GM06990 (cell line): ENCODE measurements at regions not wholly inside any gene's neighbourhood (a gene's known extent, or its start where the extent isn't known, plus 50 kb on each side); places are given as distances from the start of the nearest gene placed in this dataset.

Source experiments
- DNase-seq: peaks from one replicate; pipeline ENCODE4 v3.0.0-alpha.2; 2011; ENCODE audit not compliant: insufficient read length; ENCODE audit errors: extremely low read depth
- H3K27me3 ChIP-seq: replicated peaks from 2 replicates; pipeline ENCODE4 v1.6.0; 2011; ENCODE audit warnings: low read length; ENCODE audit not compliant: control insufficient read depth, insufficient read depth
- H3K36me3 ChIP-seq: 2 replicates; pipeline ENCODE4 v1.5.1; 2011; ENCODE audit warnings: low read length; ENCODE audit not compliant: control insufficient read depth, insufficient read depth
- H3K4me3 ChIP-seq: replicated peaks from 2 replicates; pipeline ENCODE4 v1.5.1; 2011; ENCODE audit warnings: low read depth, mild to moderate bottlenecking, control low read depth, low read length
- CTCF ChIP-seq: IDR thresholded peaks from 2 replicates; pipeline ENCODE4 v1.5.1; 2011; ENCODE audit warnings: low read length, control low read depth, mild to moderate bottlenecking, inconsistent platforms; ENCODE audit not compliant: insufficient read depth, poor library complexity, severe bottlenecking

GRCh38 chr15:96171853-96172296 lies 158.6 kb upstream of the NR2F2 start:
- H3K36me3 ChIP-seq, result no peaks in the 10 kb centered on the region
- no peaks in the 10 kb centered on the region for H3K27me3 ChIP-seq
- TF ChIP-seq CTCF, result no peak
- no peak for DNase-seq
- H3K4me3 ChIP-seq, result no peak overlapping the region

DNA sequence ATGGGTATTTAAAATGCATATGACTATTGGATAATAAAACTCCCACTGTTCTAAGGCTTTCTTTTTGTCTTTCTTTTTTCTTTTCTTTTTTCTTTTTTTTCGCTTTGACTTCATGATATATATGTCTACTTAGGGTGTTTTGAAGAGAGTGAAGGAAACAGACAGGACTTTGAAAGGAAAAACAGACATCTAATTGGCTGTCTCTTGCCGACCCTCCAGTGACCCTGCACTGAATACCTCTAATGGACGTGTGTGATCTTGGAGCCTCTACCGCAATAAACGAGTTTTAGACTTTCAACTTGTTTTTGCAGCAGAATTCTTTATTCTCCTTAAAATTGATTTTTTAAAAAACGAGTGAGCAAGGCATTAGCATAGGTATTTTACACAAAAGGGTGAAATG lies 158.1 kb upstream of the NR2F2 start:
- no peaks in the 10 kb centered on the region for H3K27me3 ChIP-seq
- no peak for DNase-seq

DNA sequence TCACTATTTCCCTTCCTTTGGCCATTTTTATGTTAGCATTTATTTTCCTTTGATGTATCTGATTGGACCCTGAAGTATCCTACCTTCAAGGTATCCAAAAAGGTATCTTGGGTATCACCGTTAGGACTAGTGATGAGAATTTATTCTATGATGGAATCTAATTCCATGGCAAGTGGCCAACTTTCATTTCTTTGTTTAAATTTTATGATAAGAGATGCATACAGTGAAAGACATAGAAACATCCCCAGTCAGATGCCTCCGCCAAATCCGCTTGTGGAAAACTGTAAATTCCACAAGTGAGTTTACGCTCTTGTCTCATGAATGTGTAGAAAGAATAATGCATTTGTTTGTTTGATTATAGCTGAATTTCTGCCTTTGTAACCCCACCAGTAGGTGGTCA lies 153.7 kb upstream of the NR2F2 start:
- no peaks in the 10 kb centered on the region for H3K27me3 ChIP-seq
- H3K36me3 ChIP-seq, result no peaks in the 10 kb centered on the region
- no peak for TF ChIP-seq CTCF
- no peak overlapping the region for H3K4me3 ChIP-seq
- DNase-seq, result no peak

More for the DNA sequence above, 158.1 kb upstream of the NR2F2 start:
- H3K4me3 ChIP-seq, result no peak overlapping the region
- H3K36me3 ChIP-seq, result no peaks in the 10 kb centered on the region
- TF ChIP-seq CTCF, result no peak

DNA sequence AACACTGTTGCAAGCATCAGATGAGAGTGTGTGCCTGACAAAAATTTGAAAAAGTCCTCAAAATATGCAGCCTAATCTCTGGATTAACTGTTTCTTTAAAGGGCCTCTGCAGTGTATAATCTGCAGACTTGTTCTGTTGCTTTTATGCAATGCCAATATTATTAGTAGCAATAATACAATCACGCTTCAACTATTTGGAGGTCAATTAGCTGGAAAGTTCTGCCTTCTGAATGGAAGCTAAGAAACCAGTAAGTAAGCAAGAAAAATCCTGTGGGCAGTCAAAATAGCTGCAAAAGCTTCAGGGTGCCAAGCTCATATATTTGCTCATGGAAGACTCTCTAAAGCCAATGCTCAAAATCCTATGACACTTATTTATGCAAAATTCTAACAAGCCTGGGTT lies 153.2 kb upstream of the NR2F2 start:
- no peaks in the 10 kb centered on the region for H3K27me3 ChIP-seq
- TF ChIP-seq CTCF, result no peak
- DNase-seq, result no peak
- no peak overlapping the region for H3K4me3 ChIP-seq
- no peaks in the 10 kb centered on the region for H3K36me3 ChIP-seq

GRCh38 chr15:96180087-96180748 lies 150.3 kb upstream of the NR2F2 start:
- no peak overlapping the region for H3K4me3 ChIP-seq
- no peaks in the 10 kb centered on the region for H3K36me3 ChIP-seq
- no peaks in the 10 kb centered on the region for H3K27me3 ChIP-seq
- no peak for TF ChIP-seq CTCF
- peak; percentile 2 for DNase-seq

DNA sequence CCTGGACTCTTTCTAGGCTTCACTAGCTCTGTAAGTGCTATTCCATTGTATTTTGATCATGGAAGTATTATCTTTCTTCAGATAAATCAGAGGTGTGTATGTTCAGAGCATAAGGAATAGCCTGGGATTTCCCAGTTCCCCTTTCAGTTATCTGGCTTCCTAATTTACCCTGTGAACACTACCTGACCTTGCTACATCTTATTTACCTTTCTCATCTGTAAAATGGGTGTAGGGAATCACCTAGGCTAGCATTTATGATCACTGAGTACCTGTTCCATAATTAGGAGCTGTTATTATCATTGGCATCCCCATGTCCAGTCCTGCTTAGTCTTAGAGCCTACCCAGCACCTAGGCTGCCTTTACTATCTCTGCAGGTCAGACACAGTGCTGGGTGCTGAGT lies 149.3 kb upstream of the NR2F2 start:
- no peaks in the 10 kb centered on the region for H3K36me3 ChIP-seq
- no peaks in the 10 kb centered on the region for H3K27me3 ChIP-seq
- H3K4me3 ChIP-seq, result no peak overlapping the region
- TF ChIP-seq CTCF, result no peak
- no peak for DNase-seq
